GM12865 (cell line): ENCODE measurements at regions not wholly inside any gene's neighbourhood (a gene's known extent, or its start where the extent isn't known, plus 50 kb on each side); places are given as distances from the start of the nearest gene placed in this dataset.

Source experiments
- DNase-seq: peaks from one replicate; pipeline ENCODE4 v3.0.0; 2010; ENCODE audit warnings: low read depth
- H3K4me3 ChIP-seq: 2 replicates; pipeline ENCODE4 v1.5.1; 2011; ENCODE audit warnings: mild to moderate bottlenecking, low read depth, low read length, control low read depth
- CTCF ChIP-seq: IDR thresholded peaks from 2 replicates; pipeline ENCODE4 v1.5.1; 2011; ENCODE audit warnings: low read length, control low read depth, low read depth, inconsistent platforms; ENCODE audit not compliant: insufficient read depth; ENCODE audit errors: missing control alignments

- no peak for TF ChIP-seq CTCF
- DNase-seq: no peak
- no peak overlapping the region for H3K4me3 ChIP-seq
These were observed 261.2 kb downstream of the TRAM1L1 start for GRCh38 chr4:116824172-116824571.

DNA sequence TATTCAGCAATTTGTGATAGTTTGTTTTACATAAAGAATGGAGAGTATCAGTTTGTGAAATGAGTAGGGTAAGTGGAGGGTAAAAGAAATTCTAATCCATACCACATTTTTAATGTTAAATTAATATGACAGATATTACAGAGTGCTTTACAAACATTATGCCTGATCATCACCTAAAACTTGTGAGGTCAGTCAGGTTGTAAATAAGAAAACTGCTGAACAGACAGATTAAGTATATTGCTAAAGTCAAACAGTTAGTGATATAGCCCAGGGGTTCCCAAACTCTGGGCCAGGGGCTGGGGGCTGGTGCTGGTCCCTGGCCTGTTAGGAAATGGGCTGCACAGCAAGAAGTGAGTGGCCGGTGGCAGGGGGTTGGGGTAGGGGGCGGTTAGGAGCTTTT is 273.6 kb downstream of the TRAM1L1 start:
- no peak overlapping the region for H3K4me3 ChIP-seq
- TF ChIP-seq CTCF: no peak

GRCh38 chr4:116796022-116796421 is 289.4 kb downstream of the TRAM1L1 start:
- no peak for DNase-seq
- no peak overlapping the region for H3K4me3 ChIP-seq
- no peak for TF ChIP-seq CTCF

More for the DNA sequence above, 273.6 kb downstream of the TRAM1L1 start:
- DNase-seq: no peak

DNA sequence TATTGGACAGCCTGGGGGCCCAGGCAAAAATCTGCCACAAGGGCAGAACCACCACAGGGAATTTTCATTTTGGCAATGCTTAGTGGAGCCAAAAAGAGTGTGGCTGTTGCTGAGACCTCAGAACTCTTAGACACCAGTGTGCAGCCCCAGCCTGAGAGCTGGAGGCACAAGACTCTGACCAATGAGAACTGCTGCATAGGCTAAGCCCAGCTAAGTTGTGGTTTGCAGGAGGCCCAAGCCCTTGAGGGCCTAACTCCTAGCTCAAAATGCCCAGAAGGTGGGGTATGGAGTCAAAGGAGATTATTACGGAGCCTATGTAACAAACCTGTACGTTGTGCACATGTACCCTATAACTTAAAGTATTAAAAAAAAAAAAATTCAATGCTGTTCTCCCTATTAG is 296.7 kb downstream of the TRAM1L1 start:
- DNase-seq: no peak
- no peak overlapping the region for H3K4me3 ChIP-seq
- no peak for TF ChIP-seq CTCF

DNA sequence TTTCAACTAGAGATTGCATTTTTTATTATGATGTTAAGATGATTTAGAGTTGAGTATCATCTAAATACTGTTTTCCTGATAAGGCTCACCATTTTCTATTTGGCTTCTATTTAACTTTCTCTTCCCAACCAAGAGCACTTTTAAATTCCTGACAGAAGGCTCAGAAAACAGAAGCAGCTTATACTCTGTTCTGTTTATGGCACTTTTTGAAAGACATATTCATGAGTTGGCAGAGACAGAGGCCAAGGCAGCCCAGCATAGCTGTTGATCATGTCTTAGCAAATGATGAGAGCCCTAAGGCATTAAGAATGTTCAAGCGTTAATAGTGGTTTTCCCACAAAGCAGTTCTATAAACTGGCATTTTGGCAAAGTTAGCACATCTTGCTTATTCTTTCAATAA is 330.3 kb downstream of the TRAM1L1 start:
- H3K4me3 ChIP-seq: no peak overlapping the region
- no peak for TF ChIP-seq CTCF
- no peak for DNase-seq

- TF ChIP-seq CTCF: no peak
- no peak for DNase-seq
- no peak overlapping the region for H3K4me3 ChIP-seq
These were observed 333.3 kb downstream of the TRAM1L1 start for GRCh38 chr4:116752027-116752426.

DNA sequence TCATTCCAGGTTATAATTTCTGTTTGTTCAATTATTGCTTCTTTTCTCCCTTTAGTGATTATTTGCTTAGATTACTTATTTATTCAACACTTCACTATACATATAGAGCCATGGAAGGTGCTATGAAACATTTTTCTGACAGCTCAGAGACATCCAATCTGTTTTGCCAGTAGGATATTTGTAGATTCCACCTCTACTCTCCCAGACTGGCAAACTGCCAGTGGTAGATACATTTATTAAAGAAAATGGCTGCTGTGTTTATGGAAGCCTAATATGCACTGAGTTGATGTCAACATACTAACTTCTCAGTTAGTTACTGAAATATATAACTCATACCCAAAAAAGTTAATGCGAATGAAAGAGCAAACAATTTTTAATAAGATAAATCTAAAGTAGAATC is 348.6 kb downstream of the TRAM1L1 start:
- TF ChIP-seq CTCF: no peak
- no peak for DNase-seq
- H3K4me3 ChIP-seq: no peak overlapping the region
